ENCODE measurements at regions not wholly inside any gene's neighbourhood (a gene's known extent, or its start where the extent isn't known, plus 50 kb on each side); places are given as distances from the start of the nearest gene placed in this dataset.

DNA sequence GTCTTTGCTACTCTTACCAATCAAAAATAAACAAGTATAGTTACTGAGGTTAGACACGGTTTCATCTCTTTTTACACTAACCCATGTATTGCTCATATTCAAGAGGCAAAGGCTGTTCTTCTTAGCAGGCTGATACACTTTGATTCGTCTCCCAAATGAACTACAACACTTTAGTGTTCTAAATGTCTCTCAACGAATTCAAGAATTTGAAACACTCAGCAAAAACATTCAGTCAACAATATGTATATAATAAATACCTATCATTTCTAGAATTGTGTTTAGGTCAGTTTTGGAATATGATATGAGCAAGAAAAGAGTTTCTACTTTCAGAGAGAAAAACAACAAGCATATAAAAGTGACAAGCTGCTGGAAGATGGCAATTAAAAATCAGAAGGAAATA is 669.6 kb upstream of the DPPA4 start:
- Histone ChIP-seq H3K36me3 (ENCODE audit: insufficient read depth) (no peaks in the 10 kb centered on the region), H3K27ac (no peak overlapping the region), H4K20me1 (ENCODE audit: insufficient read depth) (no peaks in the 10 kb centered on the region), H3K4me2 (no peak overlapping the region), H3K4me3 (IDR thresholded peaks at IDR 0.05; ENCODE audit: insufficient read depth, low read depth, low read length) (no peak overlapping the region), H2AFZ (ENCODE audit: low read depth) (no peak overlapping the region), H3K4me1 (ENCODE audit: low read depth, poor library complexity, severe bottlenecking) (no peaks in the 10 kb centered on the region), H3K27me3 (ENCODE audit: insufficient read depth, low read depth) (no peaks in the 10 kb centered on the region), H3K79me2 (ENCODE audit: insufficient read depth, low read depth) (no peaks in the 10 kb centered on the region), H3K9ac (no peak overlapping the region)
- TF ChIP-seq CTCF (conservative IDR thresholded peaks at IDR 0.05; ENCODE audit: low read depth, low read length), result no peak

DNA sequence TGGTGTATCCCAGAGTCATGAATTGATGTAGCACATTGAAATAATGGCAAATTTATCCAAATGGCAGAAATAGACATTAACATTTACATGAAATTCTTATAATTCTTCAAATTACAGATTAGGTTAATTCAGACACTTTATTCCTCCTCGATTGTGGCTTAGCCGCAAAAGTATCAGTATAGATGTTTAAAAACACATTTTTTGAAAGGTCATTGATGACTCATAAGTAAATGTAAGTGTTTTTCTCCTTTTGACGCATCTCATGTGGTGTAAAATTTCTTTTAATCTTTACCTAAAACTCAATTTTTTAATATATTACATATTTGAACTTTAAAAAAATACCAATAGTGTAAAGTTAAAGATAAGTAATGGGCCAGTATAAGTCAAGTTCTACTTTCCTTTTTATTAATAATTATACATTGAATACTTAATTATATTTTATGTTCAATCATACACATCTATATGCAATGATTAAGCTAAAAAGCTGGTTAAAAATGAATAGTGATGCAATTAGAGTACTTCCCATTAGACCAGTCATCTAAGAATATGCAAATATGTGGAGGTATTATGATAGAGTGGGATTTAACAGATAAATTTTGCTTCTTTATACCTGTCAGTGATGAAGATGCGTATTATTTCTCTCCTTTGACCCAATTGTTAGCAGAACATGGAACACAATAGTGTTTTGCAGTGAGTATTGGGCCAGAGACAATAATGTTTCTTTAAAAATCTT is 678.1 kb upstream of the DPPA4 start:
- Histone ChIP-seq H3K79me2 (ENCODE audit: insufficient read depth, low read depth) (no peaks in the 10 kb centered on the region), H3K27me3 (ENCODE audit: insufficient read depth, low read depth) (no peaks in the 10 kb centered on the region), H2AFZ (ENCODE audit: low read depth) (no peak overlapping the region), H4K20me1 (ENCODE audit: insufficient read depth) (no peaks in the 10 kb centered on the region), H3K4me1 (ENCODE audit: low read depth, poor library complexity, severe bottlenecking) (no peaks in the 10 kb centered on the region), H3K4me2 (no peak overlapping the region), H3K4me3 (IDR thresholded peaks at IDR 0.05; ENCODE audit: insufficient read depth, low read depth, low read length) (no peak overlapping the region), H3K27ac (no peak overlapping the region), H3K9ac (no peak overlapping the region), H3K36me3 (ENCODE audit: insufficient read depth) (no peaks in the 10 kb centered on the region)
- no peak for TF ChIP-seq CTCF (conservative IDR thresholded peaks at IDR 0.05; ENCODE audit: low read depth, low read length)

DNA sequence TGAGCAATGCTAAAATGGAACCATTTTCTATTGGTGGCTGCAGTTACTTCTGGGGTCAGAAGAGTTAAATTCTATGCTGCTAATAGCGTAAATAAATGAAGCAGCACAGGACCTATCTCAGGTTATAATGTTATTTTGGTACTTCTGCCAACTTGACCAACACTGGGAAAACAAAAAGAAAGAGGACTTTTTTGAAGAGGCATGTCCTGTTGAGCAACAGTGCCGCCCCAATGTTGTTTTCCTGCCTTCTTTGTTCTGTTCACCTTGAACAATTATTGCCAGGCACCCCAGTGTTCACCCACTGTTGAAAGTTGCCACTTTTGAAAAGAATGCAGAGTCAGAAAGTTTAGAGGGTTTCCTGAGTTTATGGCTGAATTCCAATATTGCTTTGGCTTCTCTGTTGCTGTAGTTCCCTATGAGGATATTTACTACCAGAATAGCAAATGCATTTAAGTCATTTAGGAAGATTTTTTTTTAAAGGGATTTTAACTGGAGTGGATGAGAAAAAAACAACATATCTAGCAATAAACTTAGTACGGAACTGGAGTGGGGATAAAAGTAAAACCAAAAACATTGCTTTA is 679.0 kb upstream of the DPPA4 start:
- H3K9ac ChIP-seq, result no peak overlapping the region
- no peak overlapping the region for H3K4me3 ChIP-seq (IDR thresholded peaks at IDR 0.05; ENCODE audit: insufficient read depth, low read depth, low read length)
- no peaks in the 10 kb centered on the region for H3K27me3 ChIP-seq (ENCODE audit: insufficient read depth, low read depth)
- H3K79me2 ChIP-seq (ENCODE audit: insufficient read depth, low read depth), result no peaks in the 10 kb centered on the region
- H4K20me1 ChIP-seq (ENCODE audit: insufficient read depth), result no peaks in the 10 kb centered on the region
- H2AFZ ChIP-seq (ENCODE audit: low read depth), result no peak overlapping the region
- H3K27ac ChIP-seq, result no peak overlapping the region
- no peaks in the 10 kb centered on the region for H3K4me1 ChIP-seq (ENCODE audit: low read depth, poor library complexity, severe bottlenecking)
- no peak for TF ChIP-seq CTCF (conservative IDR thresholded peaks at IDR 0.05; ENCODE audit: low read depth, low read length)
- H3K4me2 ChIP-seq, result no peak overlapping the region
- H3K36me3 ChIP-seq (ENCODE audit: insufficient read depth), result no peaks in the 10 kb centered on the region

GRCh38 chr3:110017304-110017703 is 680.0 kb upstream of the DPPA4 start:
- Histone ChIP-seq H3K27me3 (ENCODE audit: insufficient read depth, low read depth) (no peaks in the 10 kb centered on the region), H4K20me1 (ENCODE audit: insufficient read depth) (no peaks in the 10 kb centered on the region), H3K9ac (no peak overlapping the region), H3K79me2 (ENCODE audit: insufficient read depth, low read depth) (no peaks in the 10 kb centered on the region), H3K4me2 (no peak overlapping the region), H3K4me3 (IDR thresholded peaks at IDR 0.05; ENCODE audit: insufficient read depth, low read depth, low read length) (no peak overlapping the region), H3K36me3 (ENCODE audit: insufficient read depth) (no peaks in the 10 kb centered on the region), H3K27ac (no peak overlapping the region), H3K4me1 (ENCODE audit: low read depth, poor library complexity, severe bottlenecking) (no peaks in the 10 kb centered on the region), H2AFZ (ENCODE audit: low read depth) (no peak overlapping the region)
- no peak for TF ChIP-seq CTCF (conservative IDR thresholded peaks at IDR 0.05; ENCODE audit: low read depth, low read length)
